ENCODE measurements at regions not wholly inside any gene's neighbourhood (a gene's known extent, or its start where the extent isn't known, plus 50 kb on each side); places are given as distances from the start of the nearest gene placed in this dataset.

DNA sequence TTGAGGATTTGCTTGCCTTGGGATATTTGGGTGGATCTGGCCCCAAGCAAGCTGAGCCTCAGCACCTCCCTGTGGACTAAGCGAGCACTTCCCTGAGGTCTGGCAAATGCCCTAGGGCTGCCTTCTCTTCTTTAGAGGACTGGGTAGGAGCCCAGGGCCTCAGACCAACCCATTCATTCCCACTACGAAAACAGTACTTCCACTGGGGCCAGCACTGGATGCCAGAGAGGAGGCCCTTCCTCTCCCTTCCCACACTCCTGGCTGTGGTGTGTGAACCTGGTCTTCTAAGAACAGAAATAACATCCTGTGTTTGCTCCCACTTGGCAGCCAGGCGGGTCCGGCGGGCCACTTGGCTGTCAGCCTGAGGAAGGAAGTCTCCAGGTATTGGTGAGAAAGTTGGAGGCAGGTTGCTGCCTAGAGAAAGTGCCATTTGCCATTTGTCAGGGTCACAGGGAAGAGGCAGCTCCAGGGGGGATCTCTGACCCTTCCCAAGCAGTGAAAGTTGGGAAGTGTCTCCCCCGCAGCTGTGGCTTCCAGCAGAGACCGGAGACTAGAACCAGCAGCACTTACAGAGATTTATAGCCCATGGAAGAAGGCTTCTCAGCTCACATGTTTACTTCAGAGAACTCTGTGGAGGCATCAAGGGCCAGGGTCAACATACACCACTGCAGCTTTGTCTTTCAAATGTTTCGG is 323.5 kb downstream of the SIPA1L2 start:
- no peak for DNase-seq

DNA sequence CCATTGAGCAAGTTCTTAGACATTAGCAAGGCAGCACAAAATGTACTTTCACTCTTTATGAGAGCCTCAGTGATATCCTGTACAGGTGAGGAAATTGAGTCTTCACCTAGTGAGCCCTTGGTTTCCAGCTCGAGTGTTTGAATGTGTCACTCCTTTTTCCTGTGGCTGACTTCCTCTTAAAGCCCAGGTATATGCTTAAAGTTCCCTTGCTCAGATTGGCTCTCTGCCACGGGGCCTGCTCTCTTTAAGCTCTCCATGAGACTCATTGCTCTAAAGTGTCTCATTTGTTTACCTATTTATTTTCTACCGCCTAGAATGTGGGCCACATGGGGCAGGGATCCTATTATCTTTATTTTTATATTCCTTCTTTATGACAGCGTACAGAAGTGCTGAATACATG is 324.9 kb downstream of the SIPA1L2 start:
- DNase-seq, result no peak

DNA sequence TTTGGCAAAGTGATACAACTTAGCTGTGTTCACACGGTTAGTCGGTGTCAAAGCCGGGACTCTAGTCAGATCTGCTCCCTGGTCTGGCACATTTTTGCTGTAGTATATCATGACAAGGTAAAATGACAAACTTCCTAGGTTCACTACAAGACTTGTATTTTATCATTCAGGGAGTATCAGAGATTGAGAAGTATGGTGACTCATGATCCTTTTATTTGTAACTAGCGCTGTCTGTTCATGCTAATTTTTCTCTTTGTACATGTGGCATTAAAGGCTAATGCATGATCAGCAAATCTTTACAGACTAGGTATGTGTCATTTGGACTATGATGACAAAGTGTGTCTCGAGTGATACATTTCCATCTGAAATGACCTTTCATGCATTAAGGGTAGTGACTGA is 326.7 kb downstream of the SIPA1L2 start:
- DNase-seq, result no peak

DNA sequence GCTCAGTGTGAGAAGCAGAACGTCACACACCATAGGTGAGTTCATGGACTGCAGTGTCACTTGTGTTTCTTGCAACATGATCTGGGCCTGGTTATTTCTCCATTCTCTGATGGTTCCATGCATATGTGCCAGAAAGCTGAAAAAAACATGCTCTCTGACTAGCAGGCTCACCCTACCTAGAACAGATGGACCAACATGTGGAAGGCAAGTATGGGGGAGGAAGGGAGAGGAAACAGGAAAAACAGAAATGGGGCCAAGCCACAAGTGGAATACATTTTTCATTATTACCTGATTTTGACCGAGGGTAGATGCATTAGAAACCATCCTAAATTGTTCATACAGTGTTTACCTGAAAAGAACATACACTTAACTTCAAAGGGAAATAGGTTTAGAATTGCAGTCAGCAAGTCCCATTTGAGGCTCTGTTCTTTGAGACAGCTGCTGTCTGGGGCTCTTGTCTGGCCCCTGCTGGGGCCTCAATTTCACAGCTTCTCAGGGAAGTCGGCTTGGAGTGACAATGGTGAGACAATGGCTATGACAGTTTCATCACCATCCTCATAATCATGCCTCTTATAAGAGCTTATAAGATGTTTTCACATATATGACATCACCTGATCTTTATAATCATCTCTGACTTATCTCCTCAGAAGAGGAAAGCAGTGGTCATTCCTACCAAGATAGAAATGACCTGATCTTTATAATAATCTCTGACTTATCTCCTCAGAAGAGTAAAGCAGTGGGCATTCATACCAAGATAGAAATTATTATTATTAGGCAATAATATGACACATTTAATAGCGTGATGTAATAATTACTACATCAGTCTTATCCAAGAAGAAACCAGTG is 327.3 kb downstream of the SIPA1L2 start:
- DNase-seq, result no peak

DNA sequence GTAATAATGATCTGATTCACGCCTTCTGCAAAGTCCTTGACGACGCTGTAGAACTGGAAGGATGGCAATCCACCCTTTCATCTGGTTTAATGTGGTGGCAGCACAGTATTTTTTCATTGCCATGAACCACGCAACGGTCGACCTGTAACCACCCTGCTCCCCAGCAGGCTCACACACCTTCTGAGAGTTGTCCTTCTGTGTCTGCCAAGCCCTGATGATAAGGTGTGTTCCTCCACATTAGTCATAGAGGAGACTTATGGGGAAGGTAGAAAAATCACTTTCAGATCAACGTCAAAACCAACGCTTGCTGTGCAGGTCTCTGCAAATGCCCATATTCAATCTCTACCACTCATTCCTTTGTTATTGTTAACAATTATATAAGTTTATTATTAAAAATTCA is 328.7 kb downstream of the SIPA1L2 start:
- no peak for DNase-seq

DNA sequence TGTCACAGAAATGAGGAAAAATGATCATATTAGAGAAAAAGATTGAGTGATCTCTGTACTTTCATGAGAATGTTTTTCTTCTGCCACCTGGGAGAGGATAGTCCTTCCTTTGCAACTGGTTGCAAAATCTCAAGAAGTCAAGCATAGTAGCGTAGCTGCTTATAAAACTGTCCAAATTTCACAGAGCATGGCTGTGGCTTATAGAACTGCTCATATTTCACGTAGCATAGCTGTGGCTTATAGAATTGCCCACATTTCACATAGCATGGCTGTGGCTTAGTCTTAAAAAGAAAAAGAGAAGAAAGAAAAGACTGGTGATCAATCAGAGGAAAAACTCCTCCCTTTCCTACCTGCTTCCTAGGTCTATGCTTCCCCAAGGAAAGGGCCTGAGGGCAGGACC is 329.5 kb downstream of the SIPA1L2 start:
- DNase-seq, result no peak

DNA sequence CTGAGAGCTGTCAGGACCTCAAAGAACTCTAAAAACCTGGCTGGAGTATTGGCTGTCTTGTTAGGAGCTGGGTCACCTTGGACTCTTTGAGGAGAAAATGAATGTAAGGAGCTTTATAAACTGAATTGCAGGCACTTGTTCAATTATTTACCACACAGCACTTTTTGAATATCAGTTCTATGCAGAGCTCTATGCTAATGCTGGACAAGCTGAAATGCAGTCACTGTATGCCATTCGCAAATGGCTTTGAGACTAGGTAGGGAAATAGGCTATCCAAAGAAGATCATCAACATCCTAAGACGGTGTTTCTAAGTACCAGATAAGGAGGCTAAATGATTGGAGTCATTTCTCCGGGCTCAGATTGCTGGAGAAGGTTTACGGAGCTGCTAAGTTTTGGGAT is 333.5 kb downstream of the SIPA1L2 start:
- no peak for DNase-seq

DNA sequence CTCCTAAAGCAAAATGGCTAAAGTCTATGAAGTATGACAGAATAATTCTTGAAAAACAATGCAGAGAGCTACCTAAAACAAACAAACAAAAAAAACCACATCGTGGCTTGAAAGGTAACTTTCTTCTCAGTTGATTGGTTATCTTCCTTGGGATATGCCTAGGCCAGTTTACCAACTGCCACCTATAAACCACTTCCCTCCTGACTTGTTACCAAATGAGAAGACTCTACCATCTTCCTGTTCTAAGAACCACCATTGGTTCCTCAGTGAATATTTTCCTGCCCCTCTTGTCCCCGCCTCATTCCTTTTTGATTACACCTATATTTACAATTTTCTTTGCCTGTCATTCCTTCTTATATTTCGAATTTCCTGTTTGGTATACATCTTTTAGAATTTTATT is 336.6 kb downstream of the SIPA1L2 start:
- DNase-seq, result peak in 1 of 5 experiments; percentile 10

DNA sequence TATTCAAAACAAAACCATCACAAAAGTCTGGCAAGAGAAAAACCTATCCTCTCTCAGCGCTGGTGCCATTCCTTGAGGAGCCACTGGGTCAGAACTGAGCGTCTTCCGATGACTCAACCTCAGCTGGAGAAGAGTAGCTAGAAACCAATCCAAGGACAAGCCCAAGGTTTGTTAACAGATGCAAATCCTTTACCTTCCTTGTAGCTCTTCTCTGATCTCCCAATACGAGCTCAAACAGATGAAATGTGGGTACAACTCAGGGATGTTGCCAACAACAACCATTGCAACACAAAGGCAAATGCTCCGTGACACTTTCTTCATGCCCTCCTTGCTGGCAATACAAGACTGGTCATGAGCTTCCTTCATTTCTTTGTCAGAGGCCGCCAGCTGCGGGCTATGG is 337.1 kb downstream of the SIPA1L2 start:
- no peak for DNase-seq

DNA sequence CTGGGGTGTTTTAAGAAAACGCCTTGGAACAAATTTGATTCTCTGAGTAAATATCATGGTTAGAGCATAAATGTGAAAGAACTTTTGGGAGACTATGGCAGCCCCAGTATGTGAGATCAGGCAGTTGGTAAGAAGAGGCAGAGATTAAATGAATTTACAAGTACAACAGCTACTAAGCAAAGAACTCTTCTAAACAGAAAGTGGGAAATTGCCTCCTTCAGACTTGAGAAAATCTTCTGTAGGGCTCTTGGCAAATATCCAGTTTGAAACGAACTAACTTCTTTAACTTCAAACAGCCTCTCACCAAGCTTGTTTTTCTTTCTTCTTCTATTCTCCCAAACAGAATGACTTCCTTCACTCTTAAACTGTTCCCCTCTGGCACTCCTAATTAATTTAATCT is 337.7 kb downstream of the SIPA1L2 start:
- no peak for DNase-seq

DNA sequence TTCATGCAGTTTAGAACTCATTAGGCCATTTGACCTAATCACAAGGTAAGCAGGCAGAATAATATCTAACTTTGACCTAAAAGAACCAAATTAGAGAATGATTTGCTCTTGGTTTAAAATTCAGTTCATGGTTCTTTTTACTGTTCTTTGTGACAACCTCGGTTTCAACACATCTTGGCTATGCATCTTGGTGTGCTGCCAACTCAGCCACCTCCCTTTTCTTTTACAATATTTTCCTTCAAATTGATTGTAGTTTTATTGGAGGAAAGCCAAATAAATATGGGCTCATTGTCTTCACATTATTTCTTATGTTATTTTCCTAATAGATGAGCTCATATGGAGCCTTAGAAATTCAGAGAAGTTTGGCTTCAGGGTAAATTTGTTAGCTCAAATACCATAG is 338.3 kb downstream of the SIPA1L2 start:
- no peak for DNase-seq

DNA sequence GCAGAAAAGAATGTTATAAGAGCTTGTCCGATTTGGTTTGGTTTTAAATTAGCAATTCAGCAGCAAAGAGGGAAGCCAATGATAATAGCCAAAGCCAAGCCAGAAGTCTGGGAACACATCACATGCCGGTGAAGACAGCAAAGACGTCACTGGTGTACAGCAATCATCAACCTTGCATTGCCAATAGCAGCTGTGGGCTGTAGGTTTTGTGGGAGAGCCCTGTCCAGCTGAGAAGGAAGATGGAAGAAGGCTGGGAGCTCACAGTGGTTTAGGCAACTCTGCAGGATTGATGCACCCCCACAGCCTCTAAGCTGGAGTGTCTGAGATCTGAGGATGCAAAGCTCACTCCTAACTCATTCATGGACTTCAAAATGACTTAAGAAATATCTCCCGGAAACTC is 338.7 kb downstream of the SIPA1L2 start:
- DNase-seq, result no peak

DNA sequence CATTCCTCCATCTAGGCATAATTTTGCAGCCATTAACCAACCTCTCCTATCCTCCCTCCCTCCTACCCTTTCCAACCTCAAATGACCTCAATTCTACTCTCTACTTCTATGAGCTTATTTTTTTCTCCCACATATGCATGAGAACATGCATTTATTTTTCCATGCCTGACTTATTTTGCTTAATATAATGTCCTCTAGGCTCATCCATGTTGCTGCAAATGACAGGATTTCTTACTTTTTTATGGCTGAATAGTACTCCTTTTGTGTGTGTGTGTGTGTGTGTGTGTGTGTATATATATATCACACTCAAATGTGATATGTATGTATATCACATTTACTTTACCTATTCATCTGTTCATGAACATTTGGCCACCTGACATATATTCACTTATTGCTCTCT is 339.4 kb downstream of the SIPA1L2 start:
- DNase-seq, result no peak

DNA sequence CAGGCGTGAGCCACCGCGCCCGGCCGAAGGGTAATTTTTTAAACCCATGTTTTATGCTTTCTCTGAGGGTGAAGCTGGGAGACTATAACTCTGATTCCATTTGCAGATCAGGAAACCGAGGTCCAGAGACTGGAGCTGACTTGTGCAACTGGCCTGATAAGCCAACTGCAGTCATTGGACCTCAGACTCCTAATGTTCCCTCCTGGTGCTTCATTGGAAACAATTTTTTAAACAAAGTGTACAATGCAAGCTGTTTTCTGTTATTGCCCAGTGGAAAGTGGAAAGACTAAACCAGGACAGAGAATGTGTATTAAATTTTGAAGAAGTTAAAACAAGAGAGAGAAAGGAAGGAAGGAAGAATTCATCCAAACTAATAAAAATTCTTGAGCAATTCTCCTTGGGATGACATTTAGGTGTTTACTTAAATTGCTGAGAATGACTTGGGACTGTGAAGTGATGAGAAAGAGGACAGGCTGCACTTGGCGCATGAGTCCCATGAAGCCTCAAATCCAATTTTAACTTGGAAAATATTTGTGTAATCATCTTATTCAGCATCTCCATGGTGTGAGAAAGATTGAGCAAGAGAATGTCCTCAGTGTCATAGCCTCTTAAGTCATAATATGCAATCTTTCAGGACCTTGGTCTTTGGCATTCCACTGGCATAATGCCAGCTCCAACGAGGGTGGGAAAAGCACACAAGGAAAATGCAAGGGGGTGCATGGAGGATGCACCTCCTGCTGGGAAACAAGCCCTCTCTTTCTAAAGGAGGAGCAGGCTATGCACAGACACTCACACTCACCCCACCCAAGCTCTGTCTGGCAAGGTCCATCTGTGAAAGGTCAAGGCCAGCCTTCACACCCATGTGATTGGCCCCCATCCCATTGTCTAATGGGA is 342.0 kb downstream of the SIPA1L2 start:
- DNase-seq, result no peak

DNA sequence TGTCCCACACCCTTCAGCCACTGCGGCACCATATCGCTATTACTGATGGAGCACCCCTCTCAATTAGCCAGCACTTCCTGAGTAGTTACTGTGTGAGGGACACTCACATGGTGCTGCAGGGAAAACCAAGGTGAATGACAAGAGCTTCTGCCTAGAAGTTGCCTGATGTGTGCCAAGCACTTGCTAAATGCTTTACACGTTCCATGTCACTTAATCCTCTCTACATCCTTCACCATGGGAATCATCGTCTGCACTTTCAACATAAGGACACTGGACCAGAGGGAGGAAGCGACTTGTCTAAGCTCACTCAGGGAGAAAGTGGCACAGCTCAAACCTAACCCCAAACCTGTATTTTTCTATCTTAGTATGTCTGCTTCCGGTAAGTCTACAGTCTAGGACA is 344.8 kb downstream of the SIPA1L2 start:
- no peak for DNase-seq

DNA sequence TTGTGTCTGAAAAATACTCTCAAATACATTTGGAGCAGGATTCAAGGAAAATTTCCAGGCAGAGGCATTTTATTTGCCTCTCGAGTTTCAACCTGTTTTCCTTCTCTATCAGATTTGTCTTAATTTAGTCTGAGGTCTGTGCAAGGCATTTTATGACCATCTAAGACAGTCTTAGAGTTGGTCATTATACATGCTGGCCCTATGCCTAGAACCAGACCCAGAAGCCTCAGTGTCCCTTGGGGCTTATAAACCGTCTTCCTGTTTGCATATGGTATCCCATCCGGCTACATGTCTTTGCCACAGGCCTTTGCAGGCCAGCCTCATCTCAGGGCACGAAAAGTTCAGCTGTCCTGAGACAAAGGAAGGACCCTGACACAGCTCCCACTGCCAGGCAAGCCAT is 346.1 kb downstream of the SIPA1L2 start:
- DNase-seq, result no peak

DNA sequence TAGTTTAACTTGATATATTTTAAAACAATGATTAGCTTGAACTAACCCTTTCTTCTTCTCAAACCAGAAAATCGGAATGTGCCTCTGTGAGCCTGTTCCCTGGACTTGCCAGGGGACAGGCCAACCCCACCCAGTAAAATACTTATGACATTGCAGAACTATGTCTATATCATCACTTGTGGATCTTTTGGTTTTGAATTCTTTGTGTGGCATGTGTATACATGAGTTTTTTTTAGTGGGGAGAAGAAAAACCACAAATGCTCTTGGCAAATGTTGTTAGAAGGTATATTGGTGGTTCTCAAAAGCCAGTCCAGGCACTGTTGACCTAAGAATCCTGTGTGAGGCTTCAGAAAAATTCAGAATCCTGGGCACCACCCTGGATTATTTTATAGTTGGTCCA is 347.4 kb downstream of the SIPA1L2 start:
- DNase-seq, result no peak

DNA sequence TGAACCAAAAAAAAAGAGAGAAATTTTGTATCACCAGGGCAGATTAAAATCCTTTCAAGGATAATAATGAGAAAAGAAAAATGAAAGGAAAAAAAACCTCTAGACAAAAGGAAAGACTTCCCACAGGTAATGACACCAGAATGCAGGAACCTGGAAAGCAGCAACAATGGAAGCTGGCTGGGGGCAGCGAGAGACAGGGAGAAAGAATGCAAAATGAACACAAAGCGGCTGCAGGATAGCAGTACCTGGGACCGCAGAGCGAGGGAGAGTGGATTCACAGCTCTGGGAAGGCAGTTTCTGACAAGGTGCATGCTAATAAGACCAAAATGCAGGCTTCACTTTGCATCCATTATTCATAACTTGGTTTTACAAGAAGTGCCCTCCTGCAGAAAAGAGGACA is 349.0 kb downstream of the SIPA1L2 start:
- DNase-seq, result no peak

DNA sequence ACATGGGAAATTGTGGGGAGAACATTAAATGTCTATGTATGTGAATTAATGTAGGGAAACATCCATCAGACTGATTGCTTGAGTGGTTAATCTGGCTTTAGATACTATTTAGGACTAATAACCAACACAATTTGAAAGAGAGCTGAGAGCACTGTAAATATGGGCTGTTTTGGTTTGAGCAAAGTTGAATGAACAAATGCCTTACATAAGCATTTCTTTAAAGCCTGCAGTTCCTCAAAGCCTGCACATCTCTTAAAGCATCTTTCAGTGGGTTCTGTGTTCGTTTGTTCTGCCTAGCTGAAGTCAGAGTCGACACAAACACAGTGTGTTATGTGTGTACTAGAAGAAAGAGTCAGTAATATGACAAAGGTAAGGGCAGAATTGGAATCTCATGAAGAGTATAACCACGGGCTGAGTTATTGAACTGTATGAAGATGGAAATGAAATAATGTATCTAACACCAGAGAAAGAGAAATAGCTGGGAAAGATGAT is 350.0 kb downstream of the SIPA1L2 start:
- no peak for DNase-seq

DNA sequence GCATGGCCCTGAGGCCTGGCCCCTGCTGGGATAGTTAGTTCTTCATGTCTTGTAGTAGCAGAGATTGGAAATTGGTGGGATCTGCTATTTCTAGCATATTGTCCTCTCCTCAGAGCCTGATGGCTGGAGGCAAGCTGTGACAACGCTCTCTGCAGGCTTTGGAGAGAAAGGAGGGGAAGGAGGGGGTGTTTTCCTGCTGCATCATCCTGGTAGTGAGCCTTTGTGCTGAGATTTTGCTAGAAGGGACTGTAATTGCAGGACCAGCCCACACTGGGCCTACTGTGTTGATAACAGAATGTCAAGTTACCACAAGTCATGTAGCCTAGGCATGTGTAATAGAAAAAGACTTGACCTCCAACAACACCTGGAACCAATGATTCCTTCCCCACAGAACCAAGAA is 351.0 kb downstream of the SIPA1L2 start:
- no peak for DNase-seq

DNA sequence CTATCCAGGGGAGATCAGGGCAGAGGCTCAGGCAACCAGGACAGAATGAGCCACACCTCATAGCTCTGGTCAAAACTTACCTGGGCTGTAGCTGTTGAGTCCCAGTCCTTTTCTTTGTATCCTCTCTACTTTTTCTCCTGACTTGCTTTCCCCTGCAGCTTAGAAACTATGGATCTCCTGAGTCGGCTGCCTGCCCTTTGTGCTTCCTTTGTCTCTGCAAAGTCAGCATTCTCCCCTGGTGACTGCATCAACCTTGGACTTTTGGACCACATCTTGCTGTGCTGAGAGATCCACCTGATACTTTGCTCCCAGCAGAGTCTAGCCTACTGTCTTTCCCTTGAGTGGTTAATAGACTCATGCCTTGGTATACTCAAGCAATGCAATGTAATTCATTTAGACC is 353.3 kb downstream of the SIPA1L2 start:
- DNase-seq, result no peak

DNA sequence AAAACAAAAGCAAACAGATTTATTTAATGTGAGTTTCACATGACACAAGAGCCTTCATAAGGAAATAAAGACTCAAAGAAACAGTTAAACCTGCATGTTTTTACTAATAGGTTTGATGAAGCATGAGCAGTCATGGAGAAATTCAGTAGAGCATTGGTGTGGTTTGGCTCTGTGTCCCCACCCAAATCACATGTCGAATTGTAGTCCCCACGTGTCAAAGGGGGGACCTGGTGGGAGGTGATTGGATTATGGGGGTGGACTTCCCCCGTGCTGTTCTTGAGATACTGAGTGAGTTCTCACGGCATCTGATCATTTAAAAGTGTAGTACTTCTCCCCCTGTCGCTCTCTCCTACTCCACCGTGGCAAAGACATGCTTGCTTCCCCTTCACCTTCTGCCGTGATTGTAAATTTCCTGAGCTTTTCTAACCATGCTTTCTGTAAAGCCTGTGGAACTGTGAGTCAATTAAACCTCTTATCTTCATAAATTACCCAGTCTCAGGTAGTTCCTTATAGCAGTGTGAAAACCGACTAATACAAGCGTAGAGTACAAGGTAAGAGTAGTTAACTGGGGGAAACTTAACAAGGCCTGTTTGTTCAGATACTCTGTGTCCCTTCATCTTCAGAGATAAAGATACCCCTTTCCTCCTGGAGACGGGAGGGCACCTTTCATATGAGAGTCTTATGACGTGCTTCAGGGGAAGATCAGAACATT is 354.8 kb downstream of the SIPA1L2 start:
- DNase-seq, result no peak
